HG03025 (cell line): ENCODE measurements at regions not wholly inside any gene's neighbourhood (a gene's known extent, or its start where the extent isn't known, plus 50 kb on each side); places are given as distances from the start of the nearest gene placed in this dataset.
"Not testable (repeated sequence)": the region's sequence is repeated elsewhere in the genome, so short reads cannot be mapped to it uniquely, and the experiment has no call there.

Experiments
- ATAC-seq: cut with Tn5 transposase; IDR thresholded peaks from one replicate; pipeline ENCODE4 v1.9.1; 2021; ENCODE audit warnings: mild to moderate bottlenecking, moderate library complexity; ENCODE audit not compliant: unreplicated experiment, low FRiP score

DNA sequence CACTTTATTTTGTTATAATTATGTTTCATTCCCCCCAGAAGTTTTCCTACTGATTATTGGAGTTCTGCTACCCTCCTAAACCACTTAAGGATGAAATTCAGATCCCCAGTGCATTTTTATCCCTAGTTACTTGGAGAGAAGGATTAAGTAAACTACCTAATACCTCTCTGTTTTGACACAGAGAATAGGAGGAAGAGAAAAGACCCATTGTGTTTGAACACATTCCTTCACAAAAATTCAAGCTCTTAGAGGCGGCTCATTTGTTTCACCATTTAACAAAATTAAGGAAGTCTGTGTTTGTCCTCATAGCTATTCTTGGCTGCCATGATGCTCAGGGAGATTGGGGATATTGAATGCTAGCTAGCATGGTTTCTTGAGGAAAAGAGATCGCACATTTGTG, 492.6 kb downstream of the EBF1 start:
- no peak for ATAC-seq

DNA sequence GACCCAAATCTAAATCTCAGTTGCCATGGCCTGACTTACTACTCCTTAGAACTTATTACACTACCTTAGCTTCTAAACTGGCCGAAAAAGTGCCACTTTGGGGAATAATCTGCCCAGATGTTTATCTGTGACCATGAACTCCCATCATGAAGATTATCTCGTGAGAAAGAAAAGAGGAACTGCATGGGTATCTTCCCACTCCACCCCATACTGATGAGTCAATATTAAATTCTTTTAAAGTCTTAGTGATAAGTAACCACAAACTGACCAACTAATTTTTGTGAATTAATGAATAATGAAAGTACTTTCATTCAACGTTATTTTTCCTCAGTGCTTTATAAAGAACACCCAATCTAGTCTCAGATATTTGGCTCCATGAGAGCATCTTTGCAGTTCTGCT, 493.5 kb downstream of the EBF1 start:
- no peak for ATAC-seq

DNA sequence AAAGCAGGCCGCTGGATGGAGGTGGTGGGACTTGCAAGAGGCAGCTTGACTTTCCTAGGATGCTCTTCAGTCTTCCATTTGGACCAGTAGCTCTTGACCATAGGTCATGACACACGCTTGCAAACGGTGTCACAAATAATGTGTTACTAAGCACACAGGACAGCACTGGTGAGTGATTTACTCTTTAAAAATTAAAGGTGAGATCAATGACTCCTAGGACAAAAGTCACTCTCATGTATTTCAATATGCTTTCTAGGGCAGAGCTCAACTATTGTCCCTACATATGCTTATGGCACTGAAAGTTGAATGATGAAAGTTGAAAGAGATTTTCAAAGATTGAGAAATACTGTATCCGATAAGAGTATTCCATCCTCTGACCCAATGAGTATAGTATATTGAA, 496.7 kb downstream of the EBF1 start:
- ATAC-seq = no peak

DNA sequence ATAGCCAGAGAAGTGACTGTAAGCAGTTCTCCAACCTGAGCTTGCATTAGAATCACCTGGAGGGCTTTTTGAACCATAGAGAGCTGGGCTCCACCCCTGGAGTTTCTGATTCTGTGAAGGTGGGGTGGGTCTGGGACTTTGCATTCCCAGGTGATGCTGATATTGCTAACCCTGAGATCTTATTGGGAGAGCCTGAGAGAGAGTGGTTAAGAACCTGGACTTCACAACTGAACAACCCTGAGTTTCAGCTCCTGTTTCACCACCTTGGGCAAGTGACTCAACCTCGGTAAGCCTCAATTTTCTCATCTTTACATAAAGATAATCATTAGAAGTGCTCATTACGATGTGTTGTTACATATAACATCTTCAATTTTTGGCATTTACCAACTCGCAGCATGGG, 498.6 kb downstream of the EBF1 start:
- ATAC-seq = no peak

DNA sequence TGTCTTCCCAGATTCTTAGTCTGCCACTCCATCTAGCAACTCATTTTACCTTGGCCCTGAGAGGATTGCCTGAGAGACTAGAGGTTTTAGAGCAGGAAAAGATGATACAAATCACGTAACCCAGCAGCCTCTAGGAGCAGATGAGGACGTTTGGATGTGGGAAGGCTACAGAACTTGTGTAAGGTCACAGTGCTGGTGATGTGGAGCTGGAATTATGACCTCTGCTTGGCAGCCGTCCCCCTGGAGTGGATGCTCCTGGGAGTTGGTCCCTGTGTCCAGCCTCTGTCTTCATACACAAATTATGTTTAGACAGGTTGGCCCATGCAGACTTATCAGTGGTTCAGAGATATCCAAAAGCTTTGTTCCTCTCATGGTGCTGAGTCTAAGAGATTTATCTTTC, 499.0 kb downstream of the EBF1 start:
- ATAC-seq = no peak

DNA sequence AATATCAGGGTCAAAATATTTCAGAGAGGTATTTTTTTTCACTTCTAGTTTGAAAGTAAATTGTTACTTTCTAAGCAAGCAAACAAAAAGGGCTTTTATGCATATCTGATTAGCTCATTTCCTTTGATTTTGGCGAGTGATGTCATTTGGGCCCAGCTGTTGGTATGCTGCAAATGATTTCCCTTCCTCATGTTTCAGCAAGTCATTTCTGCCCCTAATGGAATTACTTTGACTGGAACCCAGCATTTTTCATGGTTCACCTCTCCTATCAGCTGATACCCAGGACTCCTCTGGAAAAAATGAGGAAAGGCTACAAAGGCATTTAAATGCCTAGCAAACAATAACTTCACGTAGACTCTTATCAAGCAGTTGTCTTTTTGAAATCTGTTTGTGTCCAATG, 500.6 kb downstream of the EBF1 start:
- no peak for ATAC-seq

DNA sequence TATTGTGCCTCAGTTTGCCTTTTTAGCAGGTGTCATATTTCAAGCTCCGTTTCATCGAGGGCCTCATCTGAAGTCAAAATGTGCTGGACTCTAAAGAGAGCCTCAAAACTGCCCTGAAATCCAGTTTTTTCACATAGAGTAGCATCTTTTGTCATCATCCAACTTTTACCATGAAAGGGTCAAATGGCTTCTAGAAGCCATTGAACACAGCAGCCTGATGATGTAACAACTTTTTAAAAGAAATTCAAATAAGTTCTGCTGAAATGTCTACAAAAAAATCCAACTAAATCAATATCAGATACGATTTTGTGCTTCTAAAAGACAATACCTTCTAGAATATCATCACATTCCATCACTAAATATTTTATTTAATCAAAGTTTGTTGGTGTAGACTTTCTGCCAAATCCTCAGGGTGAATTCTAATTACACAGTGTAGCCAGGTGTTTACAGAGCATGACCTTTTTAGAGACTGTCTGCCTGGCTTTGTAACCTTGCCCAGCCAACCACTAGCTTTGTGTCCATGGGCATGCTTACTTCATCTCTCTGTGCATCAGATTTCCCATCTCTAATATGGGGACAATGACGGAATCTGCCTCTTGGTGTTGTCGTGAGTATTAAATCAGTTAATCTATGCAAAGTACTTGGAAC, 505.0 kb downstream of the EBF1 start:
- no peak for ATAC-seq

DNA sequence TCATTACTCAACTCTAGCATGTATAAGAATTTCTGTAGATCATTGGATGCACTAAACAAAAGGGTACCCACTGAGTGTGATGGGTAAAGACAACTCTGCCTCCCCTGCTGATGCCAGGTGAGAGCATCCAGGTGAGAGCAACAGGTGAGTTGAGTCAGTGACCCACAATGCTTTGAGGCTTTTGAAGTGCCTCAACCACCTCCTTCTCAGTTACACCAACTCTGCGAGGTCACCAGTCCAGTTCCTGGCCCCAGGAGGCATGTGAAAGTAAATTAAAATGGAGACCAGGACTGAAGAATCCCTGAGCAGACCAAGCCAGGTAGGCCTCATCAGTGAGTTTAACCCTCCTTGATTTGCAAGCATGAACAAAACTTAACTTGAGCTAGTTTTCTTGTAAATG, 505.8 kb downstream of the EBF1 start:
- ATAC-seq = no peak

DNA sequence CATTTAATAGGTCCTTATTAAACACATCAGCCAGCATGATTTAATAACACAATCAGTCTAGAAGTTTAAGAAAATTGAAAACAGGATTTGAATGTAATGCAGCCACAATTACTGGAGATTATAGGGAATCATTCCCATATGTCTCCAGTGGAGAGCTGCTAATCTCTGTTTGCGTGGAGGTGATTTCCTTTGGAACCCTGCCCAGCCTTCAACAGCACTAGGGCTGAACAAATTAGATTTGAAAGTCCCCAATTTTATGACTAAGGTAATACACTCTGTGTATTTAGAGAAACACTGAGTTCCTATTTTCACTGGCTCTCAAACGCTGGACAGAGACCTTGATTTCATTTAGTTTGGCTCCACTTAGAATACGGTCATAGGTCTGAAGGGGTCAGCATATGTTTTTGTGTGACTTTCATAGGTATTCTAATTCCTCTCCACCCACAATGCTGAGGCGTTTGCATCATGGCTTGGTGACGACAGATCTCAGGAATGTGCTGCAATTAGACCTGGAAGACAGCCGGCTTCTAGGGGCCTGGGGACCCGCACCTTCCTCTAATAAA, 508.3 kb downstream of the EBF1 start:
- no peak for ATAC-seq

DNA sequence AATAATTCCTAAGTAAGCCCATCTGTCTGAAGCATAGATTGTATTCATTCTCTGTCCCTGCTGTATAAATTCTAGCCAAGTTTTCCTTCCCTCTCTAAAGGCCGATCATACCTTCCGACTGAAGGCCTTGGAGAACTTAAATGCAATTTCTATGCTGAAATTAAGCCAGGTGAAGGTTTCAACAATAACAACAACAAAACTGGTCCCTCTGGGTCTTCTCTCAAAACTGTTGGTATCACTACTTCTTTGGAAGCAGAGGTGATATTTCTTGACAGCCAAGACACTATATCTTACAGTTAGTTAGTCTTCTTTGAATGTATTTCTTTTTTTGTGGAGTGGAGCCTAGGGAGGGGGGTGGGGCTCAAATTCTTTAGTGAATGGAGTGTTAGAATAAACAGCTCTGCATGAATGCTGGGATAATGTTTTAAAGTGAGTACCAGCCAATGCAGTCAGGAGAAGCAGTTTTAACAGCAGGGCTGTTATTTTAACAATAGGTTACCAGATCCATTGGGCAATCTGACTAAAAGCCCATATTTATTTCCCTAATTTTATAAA, 508.9 kb downstream of the EBF1 start:
- no peak for ATAC-seq

DNA sequence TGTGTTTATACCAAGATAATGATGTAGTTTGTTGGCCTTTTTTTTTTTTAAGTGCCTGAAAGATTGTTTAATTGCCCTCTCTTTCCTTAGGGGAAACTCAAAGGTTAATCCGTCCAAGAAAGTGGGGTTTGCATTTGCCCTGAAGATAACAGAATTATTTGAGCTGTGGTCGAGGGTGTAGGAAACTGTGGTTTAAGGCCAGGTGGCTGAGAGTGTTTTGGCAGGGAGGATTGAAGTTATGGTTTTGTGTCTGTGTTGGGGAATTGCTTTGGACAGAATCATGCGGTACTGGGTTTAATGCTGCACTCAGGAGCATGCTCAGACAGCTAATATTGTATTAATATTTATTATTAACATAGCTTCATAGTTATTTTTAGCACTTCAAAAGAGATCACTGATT, 509.8 kb downstream of the EBF1 start:
- no peak for ATAC-seq

DNA sequence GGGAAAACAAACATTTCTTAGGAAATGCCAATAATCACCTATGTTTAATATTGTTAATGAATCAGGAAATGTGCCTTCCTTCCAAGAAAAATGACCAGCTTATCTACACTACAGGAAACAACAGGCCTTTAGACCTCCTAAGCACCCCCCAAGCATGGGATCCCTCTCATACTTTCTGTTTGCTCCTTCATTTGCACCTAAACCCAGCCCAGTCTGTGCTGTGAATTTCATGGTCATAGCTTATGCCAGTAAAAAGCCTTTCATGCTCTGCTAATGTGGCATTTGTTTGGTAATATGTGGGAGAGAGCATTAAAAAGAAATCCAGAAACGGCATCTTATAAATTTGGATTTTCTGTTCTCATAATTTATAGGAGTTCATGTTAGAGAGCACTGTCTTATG, 511.1 kb downstream of the EBF1 start:
- no peak for ATAC-seq

DNA sequence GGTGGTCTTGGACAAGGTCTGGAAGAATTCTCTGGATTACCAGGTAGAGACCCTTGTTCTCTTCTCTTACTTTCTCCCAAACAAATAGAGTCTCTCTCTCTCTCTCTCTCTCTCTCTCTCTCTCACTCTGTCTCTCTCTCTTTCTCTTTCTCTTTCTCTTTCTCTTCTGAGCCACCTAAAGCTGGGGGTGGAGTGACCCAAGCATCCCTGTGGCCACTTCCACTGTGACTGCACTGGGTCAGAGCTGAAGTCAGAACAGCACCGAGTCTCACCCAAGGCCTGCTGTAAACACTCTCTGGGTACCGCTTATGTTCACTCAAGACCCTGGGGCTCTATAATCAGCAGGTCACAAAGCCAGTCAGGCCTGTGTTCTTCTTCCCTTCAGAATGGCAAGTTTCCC, 513.7 kb downstream of the EBF1 start:
- ATAC-seq = no peak

DNA sequence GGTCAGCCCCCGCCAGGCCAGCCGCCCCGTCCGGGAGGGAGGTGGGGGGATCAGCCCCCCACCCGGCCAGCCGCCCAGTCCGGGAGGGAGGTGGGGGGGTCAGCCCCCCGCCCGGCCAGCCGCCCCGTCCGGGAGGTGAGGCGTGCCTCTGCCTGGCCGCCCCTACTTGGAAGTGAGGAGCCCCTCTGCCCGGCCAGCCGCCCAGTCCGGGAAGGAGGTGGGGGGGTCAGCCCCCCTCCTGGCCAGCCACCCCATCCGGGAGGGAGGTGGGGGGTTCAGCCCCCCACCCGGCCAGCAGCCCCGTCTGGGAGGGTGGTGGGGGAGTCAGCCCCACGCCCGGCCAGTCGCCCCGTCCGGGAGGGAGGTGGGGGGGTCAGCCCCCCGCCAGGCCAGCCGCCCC, 517.0 kb downstream of the EBF1 start:
- not testable (repeated sequence) for ATAC-seq

DNA sequence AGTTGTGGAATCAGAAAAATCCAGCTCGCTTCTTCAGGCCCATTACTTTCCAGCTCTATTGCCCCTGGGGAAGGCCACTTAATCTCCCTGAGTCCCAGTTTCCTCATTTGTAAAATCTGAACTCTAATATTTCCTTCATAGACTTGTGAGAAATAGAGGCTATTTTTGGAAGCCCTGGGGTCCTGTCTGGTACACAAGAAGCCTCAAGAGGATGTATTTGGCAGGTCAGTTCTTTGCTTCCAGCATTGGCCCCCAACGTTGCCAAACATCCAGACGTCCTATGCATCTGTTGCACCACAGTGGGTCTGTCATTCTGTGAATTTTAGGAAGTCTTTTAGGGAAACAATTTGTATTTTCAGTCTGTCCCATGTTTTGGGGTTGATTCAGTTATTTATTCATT, 525.9 kb downstream of the EBF1 start:
- no peak for ATAC-seq

DNA sequence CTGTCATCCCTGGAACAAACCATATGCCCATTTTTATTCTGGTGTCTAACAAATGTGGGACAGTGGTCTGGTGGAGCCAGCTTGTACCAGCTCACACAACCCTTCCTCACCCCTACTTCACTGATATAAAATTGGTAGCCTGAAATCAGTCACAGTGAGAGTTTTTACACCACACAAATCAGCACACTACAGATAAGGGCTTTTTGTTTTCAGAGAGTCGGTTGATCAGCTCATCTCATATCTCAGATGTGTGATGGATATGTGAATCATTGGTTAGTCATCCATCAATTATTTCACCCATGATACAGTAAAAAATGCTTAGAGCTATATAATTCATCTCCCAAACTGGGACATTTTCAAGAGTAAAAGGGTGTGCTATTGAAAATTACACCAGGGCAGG, 529.2 kb downstream of the EBF1 start:
- no peak for ATAC-seq

DNA sequence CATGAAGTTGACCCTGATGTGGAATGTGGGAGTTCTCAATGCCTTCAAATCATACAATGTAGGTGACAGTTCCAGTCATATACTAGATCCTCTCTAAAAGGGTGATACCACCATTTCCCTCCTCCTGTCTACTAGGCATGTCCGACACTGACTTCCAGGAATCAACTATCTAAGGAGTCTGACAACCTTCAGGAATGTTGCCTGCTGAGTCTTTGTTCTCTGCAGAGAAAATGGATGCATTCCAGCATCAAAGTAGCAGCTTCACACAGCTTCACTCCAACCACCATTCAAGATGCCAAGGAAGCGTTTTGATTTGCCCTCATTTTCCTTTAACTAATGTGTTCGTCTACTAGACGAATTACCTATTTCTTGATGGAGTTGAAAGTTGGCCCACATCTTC, 530.2 kb downstream of the EBF1 start:
- ATAC-seq = no peak

DNA sequence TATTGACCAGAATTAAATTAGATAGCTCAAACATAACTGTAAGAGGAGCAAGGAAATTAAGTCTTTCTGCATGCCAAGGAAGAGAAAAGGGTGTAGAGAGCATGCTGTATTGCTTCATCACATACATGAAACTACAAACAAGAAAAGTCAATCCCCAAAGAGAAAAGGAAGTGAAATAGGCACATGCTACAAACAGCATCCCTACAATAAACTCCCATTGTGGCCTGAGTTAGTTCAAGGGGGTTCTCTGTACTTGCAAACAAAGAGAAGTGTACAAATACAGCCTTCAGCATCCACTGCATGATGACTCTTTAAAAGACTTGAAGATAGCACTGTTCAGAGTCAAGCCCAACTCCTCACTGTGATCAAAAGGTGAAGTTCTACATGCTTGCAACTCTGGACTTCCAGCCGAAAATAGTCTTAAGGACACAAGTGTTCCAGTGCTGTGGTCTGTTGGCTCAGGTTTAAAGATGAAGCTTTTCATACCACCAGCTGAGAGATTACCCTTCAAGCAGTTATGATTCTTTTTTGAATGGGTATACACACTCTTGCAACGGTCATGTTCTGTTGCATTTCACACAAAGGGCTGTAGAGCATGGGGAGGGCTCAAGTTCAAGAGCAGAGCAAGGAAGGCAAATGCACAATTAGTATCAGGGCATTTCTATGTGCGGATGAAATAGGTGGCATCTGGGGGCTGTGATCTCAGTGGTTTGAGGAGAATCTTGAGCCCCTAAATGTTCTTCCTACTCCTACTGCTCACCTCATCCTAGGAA, 534.5 kb downstream of the EBF1 start:
- peak; percentile 39 for ATAC-seq

DNA sequence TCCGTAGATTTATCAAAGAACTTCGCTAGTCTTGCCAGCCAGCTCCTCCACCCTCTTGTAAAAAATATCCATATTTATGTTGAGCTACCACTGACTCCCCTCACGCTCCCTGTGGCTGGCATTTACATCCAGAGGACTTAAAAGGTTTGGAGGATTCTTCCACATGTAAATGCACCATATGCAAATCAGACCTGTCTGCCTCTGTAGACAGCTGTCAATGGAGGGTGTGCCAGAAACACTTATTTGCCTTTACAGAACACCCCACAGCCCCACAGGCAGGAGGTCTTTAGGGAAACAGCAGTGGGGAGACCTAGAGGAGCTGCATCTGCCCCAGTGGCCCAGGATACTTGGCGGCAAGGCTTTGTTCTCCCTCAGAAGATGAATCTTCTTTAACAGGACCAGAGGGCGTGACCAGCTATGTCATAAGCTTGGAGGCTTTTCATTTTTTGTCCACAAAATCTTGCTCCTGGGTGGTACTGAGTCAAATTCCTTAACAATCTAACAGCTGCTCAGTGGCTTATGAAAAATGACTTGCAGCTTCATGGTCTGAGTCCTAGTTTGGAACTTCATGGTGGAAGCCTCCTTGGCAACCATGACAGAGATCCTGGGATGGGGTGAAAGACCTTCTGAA, 535.8 kb downstream of the EBF1 start:
- no peak for ATAC-seq

DNA sequence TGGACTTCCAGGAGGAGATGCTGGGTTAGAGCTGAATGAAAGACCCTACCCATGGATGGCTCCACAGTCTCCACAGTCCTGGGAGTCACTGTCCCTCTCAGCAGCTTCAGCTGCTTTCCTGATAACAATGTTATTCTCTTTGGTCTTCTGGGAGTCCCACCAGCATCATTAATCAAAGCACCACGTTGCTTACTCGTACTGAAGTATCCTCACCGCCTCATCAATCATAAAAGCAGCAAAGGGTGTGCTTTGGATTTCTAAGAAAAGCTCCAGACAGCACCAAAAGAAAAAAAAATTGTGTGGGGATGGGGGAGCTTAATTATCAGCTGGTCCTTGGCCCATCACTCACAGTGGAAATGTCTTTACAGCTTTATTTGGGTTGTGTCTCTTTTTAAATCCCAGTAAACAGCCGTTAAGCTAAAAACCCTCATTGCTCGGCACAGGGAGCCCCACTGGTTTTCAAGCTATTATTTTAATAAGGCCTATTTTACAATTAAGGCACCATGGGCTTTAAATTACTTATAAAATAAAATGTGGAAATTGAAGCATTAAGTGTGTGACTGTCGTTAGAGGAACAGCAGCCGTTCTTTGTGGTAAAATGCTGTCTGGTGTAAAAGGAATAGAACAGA, 538.0 kb downstream of the EBF1 start:
- no peak for ATAC-seq

DNA sequence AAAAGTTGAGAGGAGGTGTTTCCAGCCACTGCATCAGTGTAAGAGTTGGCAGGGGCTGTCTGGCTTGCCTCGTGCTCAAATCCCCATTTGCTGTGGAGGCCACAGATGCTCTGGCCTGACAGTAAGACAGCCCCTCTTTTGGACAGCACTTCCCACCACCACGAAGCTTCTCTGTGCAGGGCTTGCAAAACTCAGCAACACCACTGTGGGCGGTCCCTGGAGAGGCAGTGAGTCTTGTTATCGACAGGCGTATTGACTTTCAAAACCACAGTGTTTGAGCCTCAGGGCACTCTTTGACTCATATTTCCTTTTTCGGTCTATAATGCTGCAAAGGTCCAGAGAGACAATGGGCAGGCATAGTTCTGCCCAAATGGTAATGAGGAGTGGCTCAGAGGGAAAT, 539.5 kb downstream of the EBF1 start:
- ATAC-seq = peak; percentile 93
